VCaP (cell line): ENCODE measurements at regions not wholly inside any gene's neighbourhood (a gene's known extent, or its start where the extent isn't known, plus 50 kb on each side); places are given as distances from the start of the nearest gene placed in this dataset.

Source experiments
- H3K27ac ChIP-seq: fragments of 450-650 bp; 2 replicates; pipeline ENCODE4 v1.5.1; 2017
- TF ChIP-seq, protein P1 (sequence below): fragments of 450-650 bp; conservative IDR thresholded peaks from 2 replicates; pipeline ENCODE4 v1.5.1; 2017; ENCODE audit warnings: mild to moderate bottlenecking, moderate library complexity

DNA sequence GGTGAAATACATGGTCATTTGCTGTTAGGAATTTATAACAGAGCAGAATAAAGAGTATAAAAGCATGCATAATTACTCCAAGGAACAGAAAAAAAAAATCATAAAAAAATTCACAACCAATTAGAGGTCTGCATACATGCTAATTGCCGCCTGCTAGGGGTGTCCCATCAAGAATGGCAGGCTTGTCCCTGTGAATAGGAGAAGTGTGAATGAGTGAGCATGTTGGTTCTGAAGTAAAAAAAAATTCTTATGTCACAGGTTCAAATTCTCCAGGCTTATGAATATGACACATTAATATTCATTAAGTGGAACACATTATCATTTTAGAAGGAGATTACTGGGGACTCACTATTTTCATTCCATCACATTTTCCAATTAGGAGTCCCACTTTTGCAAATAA is 822.7 kb downstream of the NTRK3 start:
- TF ChIP-seq, protein P1, sequence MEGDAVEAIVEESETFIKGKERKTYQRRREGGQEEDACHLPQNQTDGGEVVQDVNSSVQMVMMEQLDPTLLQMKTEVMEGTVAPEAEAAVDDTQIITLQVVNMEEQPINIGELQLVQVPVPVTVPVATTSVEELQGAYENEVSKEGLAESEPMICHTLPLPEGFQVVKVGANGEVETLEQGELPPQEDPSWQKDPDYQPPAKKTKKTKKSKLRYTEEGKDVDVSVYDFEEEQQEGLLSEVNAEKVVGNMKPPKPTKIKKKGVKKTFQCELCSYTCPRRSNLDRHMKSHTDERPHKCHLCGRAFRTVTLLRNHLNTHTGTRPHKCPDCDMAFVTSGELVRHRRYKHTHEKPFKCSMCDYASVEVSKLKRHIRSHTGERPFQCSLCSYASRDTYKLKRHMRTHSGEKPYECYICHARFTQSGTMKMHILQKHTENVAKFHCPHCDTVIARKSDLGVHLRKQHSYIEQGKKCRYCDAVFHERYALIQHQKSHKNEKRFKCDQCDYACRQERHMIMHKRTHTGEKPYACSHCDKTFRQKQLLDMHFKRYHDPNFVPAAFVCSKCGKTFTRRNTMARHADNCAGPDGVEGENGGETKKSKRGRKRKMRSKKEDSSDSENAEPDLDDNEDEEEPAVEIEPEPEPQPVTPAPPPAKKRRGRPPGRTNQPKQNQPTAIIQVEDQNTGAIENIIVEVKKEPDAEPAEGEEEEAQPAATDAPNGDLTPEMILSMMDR = no peak
- H3K27ac ChIP-seq = no peak overlapping the region

DNA sequence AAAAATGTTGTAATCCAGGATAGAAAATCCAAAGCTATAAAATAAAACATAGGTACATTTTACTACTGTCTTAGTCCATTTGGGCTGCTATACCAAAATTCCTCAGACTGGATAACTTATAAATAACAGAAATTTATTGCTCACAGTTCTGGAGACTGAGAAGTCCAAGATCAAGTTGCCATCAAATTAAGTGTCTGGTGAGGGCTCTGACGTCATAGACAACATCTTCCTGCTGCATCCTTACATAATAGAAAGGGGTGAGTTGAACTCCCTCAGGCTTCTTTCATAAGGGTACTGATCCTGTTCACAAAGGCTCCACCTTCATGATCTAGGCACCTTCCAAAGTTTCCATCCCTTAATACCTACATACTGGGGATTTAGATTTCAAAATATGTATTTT is 826.8 kb downstream of the NTRK3 start:
- TF ChIP-seq, protein P1 = no peak

DNA sequence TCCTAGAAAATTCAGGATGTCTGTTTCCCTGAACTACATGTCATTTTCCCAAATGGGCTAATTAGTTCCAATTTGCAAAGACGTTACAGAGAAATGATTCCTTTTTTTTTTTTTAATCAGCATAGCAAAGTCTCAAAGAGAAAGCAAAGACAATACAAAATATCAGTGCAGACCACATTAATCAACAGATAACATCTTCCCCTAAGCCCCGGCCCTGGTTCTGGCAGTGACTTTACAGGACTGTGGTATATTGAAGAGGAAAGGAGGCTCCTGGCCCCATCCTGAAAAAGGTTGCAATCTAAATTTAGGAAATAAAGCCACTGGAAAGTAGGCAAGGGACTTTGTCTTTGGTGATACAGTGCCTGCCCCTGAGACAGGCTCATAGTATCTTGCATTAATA is 836.5 kb downstream of the NTRK3 start:
- TF ChIP-seq, protein P1 = no peak
- H3K27ac ChIP-seq = no peak overlapping the region

More for the DNA sequence above, 826.8 kb downstream of the NTRK3 start:
- H3K27ac ChIP-seq = no peak overlapping the region

DNA sequence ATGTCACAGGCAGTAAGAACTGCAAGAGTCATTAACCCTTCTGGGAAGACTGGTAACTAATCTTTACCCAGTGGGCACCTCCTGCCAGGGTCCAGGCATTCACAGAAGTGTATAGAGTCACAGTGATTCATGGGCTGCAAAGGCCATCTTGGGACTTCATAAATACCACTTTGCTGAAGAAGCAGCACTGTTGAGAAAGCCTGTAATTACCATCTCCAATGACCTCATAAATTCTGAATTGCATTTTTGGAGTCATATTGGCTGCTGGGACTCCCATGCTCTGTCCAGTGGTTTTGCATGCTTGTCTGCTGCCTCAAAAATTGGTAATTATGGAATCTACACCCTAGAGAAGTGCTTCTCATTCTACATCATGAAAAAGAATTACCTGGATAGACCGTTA is 837.2 kb downstream of the NTRK3 start:
- TF ChIP-seq, protein P1 = no peak
- no peak overlapping the region for H3K27ac ChIP-seq

DNA sequence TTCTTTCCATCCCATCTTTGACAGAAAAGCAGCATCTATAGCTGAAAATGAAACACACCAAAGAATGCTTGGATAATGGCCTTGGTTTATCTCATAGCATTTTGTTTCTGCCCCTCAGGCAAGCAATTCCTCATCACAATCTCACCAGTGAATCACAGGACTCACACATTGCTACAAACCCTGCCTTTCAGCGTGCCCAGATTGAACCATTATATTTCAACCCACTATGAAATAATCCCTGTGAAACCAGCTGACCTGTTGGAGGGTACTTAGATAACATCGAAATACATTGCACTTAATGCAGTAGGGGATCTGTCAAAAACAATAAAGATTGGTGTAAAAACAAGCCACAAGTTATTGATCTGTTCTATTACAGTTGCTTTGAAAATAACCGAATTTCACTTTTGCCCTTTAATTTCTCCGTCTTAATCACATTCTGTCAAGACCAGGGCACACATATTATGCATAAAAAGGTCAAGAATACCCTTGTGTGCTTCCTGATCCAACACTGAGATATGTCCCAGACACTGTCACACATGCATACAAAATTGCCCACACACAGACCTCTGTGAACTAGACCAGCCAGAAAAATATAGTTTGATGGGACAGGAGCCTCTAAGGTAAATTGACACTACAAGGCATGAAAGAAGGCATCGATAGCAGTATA is 839.8 kb downstream of the NTRK3 start:
- no peak overlapping the region for H3K27ac ChIP-seq
- TF ChIP-seq, protein P1 = no peak

DNA sequence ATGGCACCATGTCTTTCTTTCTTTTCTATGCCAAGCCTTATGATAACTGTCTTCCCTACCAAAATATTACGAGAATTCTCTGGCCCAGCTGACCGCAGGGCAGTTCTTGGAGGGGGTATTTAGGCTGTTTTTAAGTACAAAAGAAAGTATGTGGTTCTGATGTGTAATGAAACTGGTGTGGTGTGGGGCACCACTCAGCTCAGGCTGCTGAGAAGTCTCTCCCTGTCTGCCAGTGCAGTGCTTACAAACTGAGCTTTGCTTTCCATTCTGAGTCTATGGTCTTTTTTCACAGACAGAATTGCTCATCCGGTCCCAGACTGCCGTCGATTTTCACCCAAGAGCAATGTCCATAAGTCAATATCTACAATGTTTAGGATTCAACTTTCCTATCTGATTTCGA is 847.6 kb downstream of the NTRK3 start:
- TF ChIP-seq, protein P1 = no peak
- H3K27ac ChIP-seq = no peak overlapping the region

DNA sequence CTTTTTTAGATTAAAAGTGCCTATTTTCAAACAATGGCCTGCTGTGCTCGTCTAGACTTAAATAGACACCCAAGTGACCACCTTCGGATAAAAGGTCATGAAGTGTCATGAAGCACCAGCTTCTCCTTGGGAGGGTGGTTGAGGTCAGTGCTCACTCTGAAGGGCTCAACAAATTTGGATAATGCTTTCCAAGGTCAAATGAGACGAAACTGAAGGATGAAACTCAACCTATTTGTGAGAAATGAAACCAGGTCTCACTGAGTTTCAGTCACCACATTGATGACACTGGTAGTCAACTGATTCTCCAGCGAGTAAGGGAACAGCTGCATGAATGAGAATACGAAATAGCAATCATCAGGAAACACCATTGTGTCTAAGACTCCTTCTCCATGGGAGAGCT is 852.6 kb downstream of the NTRK3 start:
- H3K27ac ChIP-seq = no peak overlapping the region
- TF ChIP-seq, protein P1 = no peak
